HuH-7 (cell line): ENCODE measurements at regions not wholly inside any gene's neighbourhood (a gene's known extent, or its start where the extent isn't known, plus 50 kb on each side); places are given as distances from the start of the nearest gene placed in this dataset.
"Not testable (repeated sequence)": the region's sequence is repeated elsewhere in the genome, so short reads cannot be mapped to it uniquely, and the experiment has no call there.

ENCODE experiments used
- DNase-seq: peaks from one replicate; pipeline ENCODE4 v3.0.0; 2011; ENCODE audit warnings: low spot score

GRCh38 chr10:28859791-28860190 lies 182.5 kb downstream of the BAMBI start:
- no peak for DNase-seq

GRCh38 chr10:28862219-28862618 lies 184.9 kb downstream of the BAMBI start:
- DNase-seq: no peak

GRCh38 chr10:28869606-28870201 lies 192.4 kb downstream of the BAMBI start:
- no peak for DNase-seq

GRCh38 chr10:28871665-28872064 lies 194.3 kb downstream of the BAMBI start:
- DNase-seq: no peak

GRCh38 chr10:28872587-28873165 lies 195.4 kb downstream of the BAMBI start:
- DNase-seq: no peak

GRCh38 chr10:28873540-28873939 lies 196.2 kb downstream of the BAMBI start:
- no peak for DNase-seq

GRCh38 chr10:28874210-28874609 lies 196.9 kb downstream of the BAMBI start:
- DNase-seq: no peak

GRCh38 chr10:28875549-28876081 lies 198.3 kb downstream of the BAMBI start:
- no peak for DNase-seq

GRCh38 chr10:28878236-28878970 lies 201.1 kb downstream of the BAMBI start:
- no peak for DNase-seq

- no peak for DNase-seq
These were observed 201.9 kb downstream of the BAMBI start for GRCh38 chr10:28879246-28879645.

GRCh38 chr10:28879875-28880682 lies 202.8 kb downstream of the BAMBI start:
- no peak for DNase-seq

GRCh38 chr10:28880683-28880950 lies 203.3 kb downstream of the BAMBI start:
- DNase-seq: no peak

GRCh38 chr10:28881171-28881882 lies 204.0 kb downstream of the BAMBI start:
- no peak for DNase-seq

- DNase-seq: no peak
These were observed 206.6 kb downstream of the BAMBI start for GRCh38 chr10:28883741-28884423.

GRCh38 chr10:28890121-28890950 lies 213.0 kb downstream of the BAMBI start:
- no peak for DNase-seq

- no peak for DNase-seq
These were observed 213.9 kb downstream of the BAMBI start for GRCh38 chr10:28891058-28891713.

GRCh38 chr10:28892818-28893547 lies 215.7 kb downstream of the BAMBI start:
- DNase-seq: no peak

GRCh38 chr10:28894146-28894545 lies 216.8 kb downstream of the BAMBI start:
- no peak for DNase-seq

GRCh38 chr10:28895671-28896070 lies 218.3 kb downstream of the BAMBI start:
- not testable (repeated sequence) for DNase-seq
